ENCODE measurements at regions not wholly inside any gene's neighbourhood (a gene's known extent, or its start where the extent isn't known, plus 50 kb on each side); places are given as distances from the start of the nearest gene placed in this dataset.
"Not testable (repeated sequence)": the region's sequence is repeated elsewhere in the genome, so short reads cannot be mapped to it uniquely, and the experiment has no call there.

GRCh38 chr15:23801881-23802280 is 114.8 kb upstream of the NDN start:
- 58 to 64% methylated on average over 2 of the region's 2 CpGs for WGBS, 2 donors
- DNase-seq: peak; percentile 21
- TF ChIP-seq, protein P1, sequence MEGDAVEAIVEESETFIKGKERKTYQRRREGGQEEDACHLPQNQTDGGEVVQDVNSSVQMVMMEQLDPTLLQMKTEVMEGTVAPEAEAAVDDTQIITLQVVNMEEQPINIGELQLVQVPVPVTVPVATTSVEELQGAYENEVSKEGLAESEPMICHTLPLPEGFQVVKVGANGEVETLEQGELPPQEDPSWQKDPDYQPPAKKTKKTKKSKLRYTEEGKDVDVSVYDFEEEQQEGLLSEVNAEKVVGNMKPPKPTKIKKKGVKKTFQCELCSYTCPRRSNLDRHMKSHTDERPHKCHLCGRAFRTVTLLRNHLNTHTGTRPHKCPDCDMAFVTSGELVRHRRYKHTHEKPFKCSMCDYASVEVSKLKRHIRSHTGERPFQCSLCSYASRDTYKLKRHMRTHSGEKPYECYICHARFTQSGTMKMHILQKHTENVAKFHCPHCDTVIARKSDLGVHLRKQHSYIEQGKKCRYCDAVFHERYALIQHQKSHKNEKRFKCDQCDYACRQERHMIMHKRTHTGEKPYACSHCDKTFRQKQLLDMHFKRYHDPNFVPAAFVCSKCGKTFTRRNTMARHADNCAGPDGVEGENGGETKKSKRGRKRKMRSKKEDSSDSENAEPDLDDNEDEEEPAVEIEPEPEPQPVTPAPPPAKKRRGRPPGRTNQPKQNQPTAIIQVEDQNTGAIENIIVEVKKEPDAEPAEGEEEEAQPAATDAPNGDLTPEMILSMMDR (IDR thresholded peaks at IDR 0.05): no peak
- TF ChIP-seq POLR2A (IDR thresholded peaks at IDR 0.05): no peak

GRCh38 chr15:23802896-23803435 is 115.9 kb upstream of the NDN start:
- H3K36me3 ChIP-seq (ENCODE audit: low read depth, missing control alignments); H3K4me3 ChIP-seq; DNase-seq; H3K9me3 ChIP-seq; H3K4me1 ChIP-seq; H3K27me3 ChIP-seq; intact Hi-C loops (cut with DNase I; ENCODE audit: low total_unique reads); H3K27ac ChIP-seq: not testable (repeated sequence)
- WGBS, 2 donors: 56 to 80% methylated on average over 25 to 26 of the region's 37 CpGs

More at GRCh38 chr15:23801881-23802280, 114.8 kb upstream of the NDN start:
- H3K27ac ChIP-seq: no peak overlapping the region
- no peaks in the 10 kb centered on the region for H3K27me3 ChIP-seq
- no peaks in the 10 kb centered on the region for H3K9me3 ChIP-seq
- peaks cover 8% of the 10 kb centered on the region for H3K4me1 ChIP-seq
- intact Hi-C loops (cut with DNase I; ENCODE audit: low total_unique reads): no loop called here
- H3K4me3 ChIP-seq: no peak overlapping the region
- H3K36me3 ChIP-seq (ENCODE audit: low read depth, missing control alignments): no peaks in the 10 kb centered on the region

- H3K27ac ChIP-seq: no peak overlapping the region
- no peaks in the 10 kb centered on the region for H3K27me3 ChIP-seq
- no peaks in the 10 kb centered on the region for H3K9me3 ChIP-seq
- H3K36me3 ChIP-seq (ENCODE audit: low read depth, missing control alignments): no peaks in the 10 kb centered on the region
- no peak overlapping the region for H3K4me3 ChIP-seq
- intact Hi-C loops (cut with DNase I; ENCODE audit: low total_unique reads): no loop called here
- whole genome bisulfite sequencing, 2 donors: 61 to 63% methylated on average over 3 of the region's 3 CpGs
- H3K4me1 ChIP-seq: peaks cover 4% of the 10 kb centered on the region
- DNase-seq: no peak
- TF ChIP-seq, protein P1 (IDR thresholded peaks at IDR 0.05): no peak
- TF ChIP-seq POLR2A (IDR thresholded peaks at IDR 0.05): no peak
Observed at GRCh38 chr15:23806980-23807379, 119.9 kb upstream of the NDN start.

GRCh38 chr15:23823508-23823907 is 136.4 kb upstream of the NDN start:
- Histone ChIP-seq H3K4me3 (no peak overlapping the region), H3K9me3 (no peaks in the 10 kb centered on the region), H3K27me3 (no peaks in the 10 kb centered on the region), H3K27ac (no peak overlapping the region), H3K36me3 (ENCODE audit: low read depth, missing control alignments) (no peaks in the 10 kb centered on the region), H3K4me1 (no peaks in the 10 kb centered on the region)
- WGBS, 2 donors: 51 to 67% methylated on average over 6 to 7 of the region's 7 CpGs
- TF ChIP-seq, protein P1 (IDR thresholded peaks at IDR 0.05): no peak
- no peak for TF ChIP-seq POLR2A (IDR thresholded peaks at IDR 0.05)
- peak; percentile 37 for DNase-seq
- intact Hi-C loops (cut with DNase I; ENCODE audit: low total_unique reads): no loop called here

DNA sequence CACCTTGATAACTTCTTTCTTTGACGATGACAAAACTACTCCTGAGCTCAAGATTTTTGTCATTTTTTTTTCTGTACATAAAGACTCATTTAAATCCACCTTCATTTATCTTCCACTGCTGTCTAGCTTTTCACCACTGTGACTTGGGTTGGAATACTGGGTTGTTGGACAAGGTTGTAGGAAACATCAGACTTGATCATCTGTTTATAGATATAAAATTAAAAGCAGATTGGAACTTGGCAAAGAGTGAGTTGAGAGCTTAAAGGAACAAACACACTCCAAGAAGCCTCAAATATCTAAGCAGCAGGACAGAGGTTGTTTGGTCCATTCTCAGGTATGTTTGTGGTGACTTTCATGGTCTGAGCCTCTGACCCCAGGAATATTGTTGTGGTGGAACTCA is 141.7 kb upstream of the NDN start:
- Histone ChIP-seq H3K36me3 (ENCODE audit: low read depth, missing control alignments) (no peaks in the 10 kb centered on the region), H3K27me3 (no peaks in the 10 kb centered on the region), H3K27ac (no peak overlapping the region), H3K4me3 (no peak overlapping the region), H3K4me1 (no peaks in the 10 kb centered on the region), H3K9me3 (no peaks in the 10 kb centered on the region)
- WGBS, 2 donors: 65 to 81% methylated on average over 1 of the region's 1 CpG
- no peak for DNase-seq
- TF ChIP-seq, protein P1 (IDR thresholded peaks at IDR 0.05): no peak
- no peak for TF ChIP-seq POLR2A (IDR thresholded peaks at IDR 0.05)
- intact Hi-C loops (cut with DNase I; ENCODE audit: low total_unique reads): no loop called here
